Tibial nerve (tissue), 3 donors: ENCODE measurements at regions not wholly inside any gene's neighbourhood (a gene's known extent, or its start where the extent isn't known, plus 50 kb on each side); places are given as distances from the start of the nearest gene placed in this dataset.

Experiments used
- POLR2A ChIP-seq, 2 donors: fragments of 450-650 bp; IDR thresholded peaks; one replicate each; pipeline ENCODE4 v1.6.1; 2017; ENCODE audit warnings: antibody characterized with exemption in 2 of 2, mild to moderate bottlenecking in 2 of 2, moderate library complexity in 2 of 2
- TF ChIP-seq, protein P1 (sequence below), 5 experiments: fragments of 200-600 bp in 3 of 5; fragments of 450-650 bp in 2 of 5; sonication (generic) in 3 of 5; IDR thresholded peaks; one replicate each; pipeline ENCODE4 v1.5.1; 2016 to 2019; ENCODE audit warnings: antibody characterized with exemption in 5 of 5, mild to moderate bottlenecking in 3 of 5, moderate library complexity in 2 of 5

DNA sequence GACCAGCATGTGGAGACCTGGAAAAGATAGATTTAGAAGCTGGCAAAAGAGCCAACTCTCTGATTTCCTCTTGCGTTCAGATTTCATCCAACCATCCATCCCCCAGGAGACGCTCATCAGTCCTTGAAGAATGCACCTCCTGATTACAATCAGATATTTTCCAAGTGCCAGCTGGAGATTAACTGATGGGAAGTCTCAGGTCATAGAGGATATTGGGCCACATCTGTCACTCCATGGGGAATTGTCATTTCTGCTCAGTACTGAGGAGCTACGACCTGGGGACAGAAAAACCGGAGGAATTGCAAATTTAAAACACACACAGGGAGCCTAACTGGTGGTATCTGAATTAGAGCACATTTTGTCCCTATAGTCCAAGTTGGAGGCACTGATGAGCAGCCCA lies 496.2 kb upstream of the SULF2 start:
- TF ChIP-seq, protein P1, sequence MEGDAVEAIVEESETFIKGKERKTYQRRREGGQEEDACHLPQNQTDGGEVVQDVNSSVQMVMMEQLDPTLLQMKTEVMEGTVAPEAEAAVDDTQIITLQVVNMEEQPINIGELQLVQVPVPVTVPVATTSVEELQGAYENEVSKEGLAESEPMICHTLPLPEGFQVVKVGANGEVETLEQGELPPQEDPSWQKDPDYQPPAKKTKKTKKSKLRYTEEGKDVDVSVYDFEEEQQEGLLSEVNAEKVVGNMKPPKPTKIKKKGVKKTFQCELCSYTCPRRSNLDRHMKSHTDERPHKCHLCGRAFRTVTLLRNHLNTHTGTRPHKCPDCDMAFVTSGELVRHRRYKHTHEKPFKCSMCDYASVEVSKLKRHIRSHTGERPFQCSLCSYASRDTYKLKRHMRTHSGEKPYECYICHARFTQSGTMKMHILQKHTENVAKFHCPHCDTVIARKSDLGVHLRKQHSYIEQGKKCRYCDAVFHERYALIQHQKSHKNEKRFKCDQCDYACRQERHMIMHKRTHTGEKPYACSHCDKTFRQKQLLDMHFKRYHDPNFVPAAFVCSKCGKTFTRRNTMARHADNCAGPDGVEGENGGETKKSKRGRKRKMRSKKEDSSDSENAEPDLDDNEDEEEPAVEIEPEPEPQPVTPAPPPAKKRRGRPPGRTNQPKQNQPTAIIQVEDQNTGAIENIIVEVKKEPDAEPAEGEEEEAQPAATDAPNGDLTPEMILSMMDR (IDR thresholded peaks at IDR 0.05), result no peak
- no peak for TF ChIP-seq POLR2A (IDR thresholded peaks at IDR 0.05)
